MCF 10A (cell line): ENCODE measurements at regions not wholly inside any gene's neighbourhood (a gene's known extent, or its start where the extent isn't known, plus 50 kb on each side); places are given as distances from the start of the nearest gene placed in this dataset.
"Not testable (repeated sequence)": the region's sequence is repeated elsewhere in the genome, so short reads cannot be mapped to it uniquely, and the experiment has no call there.

ENCODE experiments used
- BruUV-seq: library from RNA; stranded (reverse); fragments of 400-500 nt; replicated peaks from 2 replicates; lab custom pipeline; 2021; lab: Mats Ljungman, UMichigan
- CTCF ChIA-PET: fragments of 300-600 bp; sonication (Branson Sonifier 250); formaldehyde crosslinking; extraction: SDS; loops from one replicate; lab custom pipeline; 2021; ENCODE audit warnings: antibody characterized with exemption, inconsistent platforms; lab: Yijun Ruan, JAX
- POLR2A ChIA-PET: fragments of 300-600, 350-650 bp; sonication (Branson Sonifier 250); formaldehyde crosslinking; extraction: SDS; loops from one replicate; lab custom pipeline; 2020; ENCODE audit warnings: antibody characterized with exemption, inconsistent platforms; lab: Yijun Ruan, JAX
- DNase-seq: peaks from one replicate; pipeline ENCODE4 v3.0.0-alpha.2; 2018; ENCODE audit not compliant: unreplicated experiment
- H3K27ac Mint-ChIP-seq: one replicate; pipeline ENCODE4 v1.8.0; 2022; ENCODE audit warnings: mild to moderate bottlenecking, low read depth, mixed read lengths; ENCODE audit not compliant: unreplicated experiment
- H3K27me3 Mint-ChIP-seq: one replicate; pipeline ENCODE4 v1.8.0; 2022; ENCODE audit warnings: mixed read lengths; ENCODE audit not compliant: insufficient read depth, unreplicated experiment
- H3K36me3 Mint-ChIP-seq: one replicate; pipeline ENCODE4 v1.8.0; 2022; ENCODE audit warnings: mild to moderate bottlenecking, moderate library complexity, mixed read lengths; ENCODE audit not compliant: insufficient read depth, unreplicated experiment
- H3K4me1 Mint-ChIP-seq: one replicate; pipeline ENCODE4 v1.8.0; 2022; ENCODE audit warnings: mixed read lengths; ENCODE audit not compliant: insufficient read depth, unreplicated experiment
- H3K4me3 Mint-ChIP-seq: one replicate; pipeline ENCODE4 v1.8.0; 2022; ENCODE audit warnings: mild to moderate bottlenecking, moderate library complexity, mixed read lengths; ENCODE audit not compliant: unreplicated experiment
- H3K9me3 Mint-ChIP-seq: one replicate; pipeline ENCODE4 v1.8.0; 2022; ENCODE audit warnings: mixed read lengths; ENCODE audit not compliant: unreplicated experiment
- CTCF ChIP-seq: fragments of 200-600 bp; IDR thresholded peaks from one replicate; pipeline ENCODE4 v1.8.0; 2022; ENCODE audit warnings: antibody characterized with exemption, mild to moderate bottlenecking; ENCODE audit not compliant: unreplicated experiment
- intact Hi-C: fragments of 100-400 bp; cut with micrococcal nuclease; formaldehyde crosslinking; loops from 2 replicates; pipeline ENCODE4 v1.14.1; 2022

GRCh38 chr21:9776286-9777020, 744.9 kb upstream of the TPTE start:
- not testable (repeated sequence) for BruUV-seq

GRCh38 chr21:9778541-9778940, 742.8 kb upstream of the TPTE start:
- H3K27ac Mint-ChIP-seq, POLR2A ChIA-PET, intact Hi-C loops, H3K27me3 Mint-ChIP-seq, CTCF ChIA-PET, H3K36me3 Mint-ChIP-seq, BruUV-seq, DNase-seq, H3K4me1 Mint-ChIP-seq, H3K4me3 Mint-ChIP-seq: not testable (repeated sequence)
- peaks cover 66% of the 10 kb centered on the region for H3K9me3 Mint-ChIP-seq

More at GRCh38 chr21:9776286-9777020, 744.9 kb upstream of the TPTE start:
- H3K27ac Mint-ChIP-seq, POLR2A ChIA-PET, H3K36me3 Mint-ChIP-seq, intact Hi-C loops, DNase-seq, H3K27me3 Mint-ChIP-seq, H3K4me3 Mint-ChIP-seq, H3K4me1 Mint-ChIP-seq: not testable (repeated sequence)
- CTCF ChIA-PET = interaction anchor here (0.7 kb wide), 1 partner anchor 8 kb away, joined by 3 read pairs; no protein-coding TSS in a partner anchor
- peaks cover 51% of the 10 kb centered on the region for H3K9me3 Mint-ChIP-seq

- no peak for DNase-seq
- no peaks in the 10 kb centered on the region for H3K36me3 Mint-ChIP-seq
- H3K4me1 Mint-ChIP-seq = no peaks in the 10 kb centered on the region
- H3K27ac Mint-ChIP-seq = no peak overlapping the region
- no peak for TF ChIP-seq CTCF
- ChIA-PET CTCF (no interaction called here), POLR2A (no interaction called here)
- BruUV-seq = no TSS peak
- H3K9me3 Mint-ChIP-seq = peaks cover 69% of the 10 kb centered on the region
- no peak overlapping the region for H3K4me3 Mint-ChIP-seq
- intact Hi-C loops = no loop called here
- H3K27me3 Mint-ChIP-seq = no peaks in the 10 kb centered on the region
Observed at GRCh38 chr21:9780441-9780937, 740.9 kb upstream of the TPTE start.

GRCh38 chr21:9783587-9783986, 737.8 kb upstream of the TPTE start:
- H3K4me1 Mint-ChIP-seq, H3K36me3 Mint-ChIP-seq, DNase-seq, H3K27me3 Mint-ChIP-seq, CTCF ChIA-PET, H3K27ac Mint-ChIP-seq, H3K4me3 Mint-ChIP-seq, POLR2A ChIA-PET, BruUV-seq, intact Hi-C loops: not testable (repeated sequence)
- peaks cover 59% of the 10 kb centered on the region for H3K9me3 Mint-ChIP-seq

- BruUV-seq, CTCF ChIA-PET, H3K4me1 Mint-ChIP-seq, H3K4me3 Mint-ChIP-seq, intact Hi-C loops, H3K27me3 Mint-ChIP-seq, H3K27ac Mint-ChIP-seq, POLR2A ChIA-PET, H3K36me3 Mint-ChIP-seq, DNase-seq: not testable (repeated sequence)
- H3K9me3 Mint-ChIP-seq = peaks cover 63% of the 10 kb centered on the region
Observed at GRCh38 chr21:9784201-9784600, 737.2 kb upstream of the TPTE start.

- BruUV-seq, H3K4me1 Mint-ChIP-seq, H3K27ac Mint-ChIP-seq, intact Hi-C loops, CTCF ChIA-PET, POLR2A ChIA-PET, H3K4me3 Mint-ChIP-seq, H3K36me3 Mint-ChIP-seq, DNase-seq, H3K27me3 Mint-ChIP-seq: not testable (repeated sequence)
- peaks cover 61% of the 10 kb centered on the region for H3K9me3 Mint-ChIP-seq
Observed at GRCh38 chr21:9786092-9786491, 735.3 kb upstream of the TPTE start.

- intact Hi-C loops, H3K27me3 Mint-ChIP-seq, POLR2A ChIA-PET, H3K27ac Mint-ChIP-seq, CTCF ChIA-PET, BruUV-seq, DNase-seq, H3K36me3 Mint-ChIP-seq, H3K4me1 Mint-ChIP-seq, H3K4me3 Mint-ChIP-seq: not testable (repeated sequence)
- H3K9me3 Mint-ChIP-seq = peaks cover 65% of the 10 kb centered on the region
Observed at GRCh38 chr21:9788281-9788680, 733.1 kb upstream of the TPTE start.

- H3K4me1 Mint-ChIP-seq, DNase-seq, H3K27me3 Mint-ChIP-seq, H3K36me3 Mint-ChIP-seq, intact Hi-C loops, POLR2A ChIA-PET, CTCF ChIA-PET, H3K4me3 Mint-ChIP-seq, BruUV-seq, H3K27ac Mint-ChIP-seq: not testable (repeated sequence)
- H3K9me3 Mint-ChIP-seq = peaks cover 59% of the 10 kb centered on the region
Observed at GRCh38 chr21:9790354-9790753, 731.0 kb upstream of the TPTE start.
